RWPE1 (cell line): ENCODE measurements at regions not wholly inside any gene's neighbourhood (a gene's known extent, or its start where the extent isn't known, plus 50 kb on each side); places are given as distances from the start of the nearest gene placed in this dataset.
"Not testable (repeated sequence)": the region's sequence is repeated elsewhere in the genome, so short reads cannot be mapped to it uniquely, and the experiment has no call there.

Experiments used
- CTCF ChIA-PET: fragments of 350-600 bp; sonication (Branson Sonifier 250); formaldehyde crosslinking; extraction: SDS; loops from one replicate; lab custom pipeline; 2021; lab: Yijun Ruan, JAX
- POLR2A ChIA-PET: fragments of 400-600 bp; formaldehyde crosslinking; extraction: SDS; loops from one replicate; lab custom pipeline; 2020; ENCODE audit warnings: antibody characterized with exemption; ENCODE audit not compliant: low non-redundant PET; lab: Yijun Ruan, JAX
- DNase-seq: peaks from one replicate; pipeline ENCODE4 v3.0.0; 2012; ENCODE audit warnings: low spot score
- H3K27ac ChIP-seq: fragments of 450-650 bp; 2 replicates; pipeline ENCODE4 v1.5.1; 2017
- TF ChIP-seq, protein P1 (sequence below): fragments of 450-650 bp; conservative IDR thresholded peaks from 2 replicates; pipeline ENCODE4 v1.5.1; 2017; ENCODE audit warnings: low read depth, mild to moderate bottlenecking

DNA sequence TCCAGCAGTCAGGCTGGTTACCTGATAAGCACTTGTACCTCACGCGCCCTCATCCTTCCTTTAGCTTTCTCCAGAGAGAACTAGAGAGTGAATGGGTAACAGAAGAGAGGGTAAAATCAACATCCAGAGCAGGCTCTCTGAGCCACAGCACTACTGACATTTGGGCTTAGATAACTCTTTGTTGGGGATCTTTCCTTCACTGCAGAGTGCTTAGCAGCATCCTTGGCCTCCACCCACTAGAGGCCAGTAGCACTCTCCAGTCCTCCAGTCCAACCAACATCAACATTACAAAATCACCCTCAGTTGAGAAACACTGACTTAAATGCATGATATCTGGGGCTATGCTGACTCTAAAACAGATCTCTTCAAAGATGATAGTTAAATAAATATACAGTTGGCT, 220.7 kb downstream of the TACR3 start:
- no peak for DNase-seq
- CTCF ChIA-PET: interaction anchor here (0.8 kb wide), 1 partner anchor 8 kb away, joined by 5 read pairs; no protein-coding TSS in a partner anchor
- no peak overlapping the region for H3K27ac ChIP-seq

DNA sequence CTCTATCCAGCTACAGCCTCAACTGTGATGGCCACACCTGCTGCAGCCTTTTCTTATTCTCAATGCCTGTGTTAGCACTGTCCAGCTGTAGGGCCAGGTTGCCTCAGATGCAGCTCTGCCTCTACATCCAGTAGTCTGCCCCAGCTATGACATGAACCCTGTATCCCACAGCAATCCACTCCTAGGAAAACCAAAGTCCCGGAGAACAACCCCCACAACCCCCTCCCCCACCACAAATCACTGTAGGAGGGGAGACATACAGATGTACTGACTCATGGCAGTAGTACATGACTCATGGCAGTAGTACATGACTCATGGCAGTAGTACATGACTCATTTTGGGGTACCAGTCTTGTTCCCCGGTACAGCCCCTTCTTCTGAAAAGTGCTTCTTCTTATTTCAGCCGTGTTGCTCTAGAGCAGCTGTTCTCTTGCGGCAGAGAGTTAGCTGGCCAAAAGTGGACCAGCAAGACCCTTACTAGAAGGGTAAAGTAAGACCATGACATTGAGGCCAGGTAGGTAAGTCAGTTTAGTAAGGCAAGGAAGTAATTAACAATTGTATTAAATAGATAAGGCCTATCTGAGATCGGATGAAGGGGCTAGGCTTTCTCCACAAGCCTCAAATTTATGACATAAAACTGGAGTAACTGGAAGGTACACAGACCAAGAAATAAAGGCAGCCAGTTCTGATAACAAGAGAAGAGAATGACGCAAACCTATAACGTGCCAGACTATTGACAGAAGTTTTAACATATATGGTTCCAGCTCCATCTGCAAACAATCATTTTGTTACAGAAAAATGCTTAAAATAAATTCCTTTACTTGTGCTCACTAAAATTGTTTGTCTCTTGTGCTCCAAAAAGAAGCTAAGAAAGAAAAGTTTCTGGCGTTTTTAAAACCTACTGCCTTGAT, 221.4 kb downstream of the TACR3 start:
- ChIA-PET CTCF (interaction anchor here (0.8 kb wide), 1 partner anchor 8 kb away, joined by 5 read pairs; no protein-coding TSS in a partner anchor), POLR2A (no interaction called here)
- TF ChIP-seq, protein P1, sequence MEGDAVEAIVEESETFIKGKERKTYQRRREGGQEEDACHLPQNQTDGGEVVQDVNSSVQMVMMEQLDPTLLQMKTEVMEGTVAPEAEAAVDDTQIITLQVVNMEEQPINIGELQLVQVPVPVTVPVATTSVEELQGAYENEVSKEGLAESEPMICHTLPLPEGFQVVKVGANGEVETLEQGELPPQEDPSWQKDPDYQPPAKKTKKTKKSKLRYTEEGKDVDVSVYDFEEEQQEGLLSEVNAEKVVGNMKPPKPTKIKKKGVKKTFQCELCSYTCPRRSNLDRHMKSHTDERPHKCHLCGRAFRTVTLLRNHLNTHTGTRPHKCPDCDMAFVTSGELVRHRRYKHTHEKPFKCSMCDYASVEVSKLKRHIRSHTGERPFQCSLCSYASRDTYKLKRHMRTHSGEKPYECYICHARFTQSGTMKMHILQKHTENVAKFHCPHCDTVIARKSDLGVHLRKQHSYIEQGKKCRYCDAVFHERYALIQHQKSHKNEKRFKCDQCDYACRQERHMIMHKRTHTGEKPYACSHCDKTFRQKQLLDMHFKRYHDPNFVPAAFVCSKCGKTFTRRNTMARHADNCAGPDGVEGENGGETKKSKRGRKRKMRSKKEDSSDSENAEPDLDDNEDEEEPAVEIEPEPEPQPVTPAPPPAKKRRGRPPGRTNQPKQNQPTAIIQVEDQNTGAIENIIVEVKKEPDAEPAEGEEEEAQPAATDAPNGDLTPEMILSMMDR: no peak
- DNase-seq: peak; percentile 74
- no peak overlapping the region for H3K27ac ChIP-seq

More for the DNA sequence above, 220.7 kb downstream of the TACR3 start:
- TF ChIP-seq, protein P1: no peak
- POLR2A ChIA-PET: no interaction called here

DNA sequence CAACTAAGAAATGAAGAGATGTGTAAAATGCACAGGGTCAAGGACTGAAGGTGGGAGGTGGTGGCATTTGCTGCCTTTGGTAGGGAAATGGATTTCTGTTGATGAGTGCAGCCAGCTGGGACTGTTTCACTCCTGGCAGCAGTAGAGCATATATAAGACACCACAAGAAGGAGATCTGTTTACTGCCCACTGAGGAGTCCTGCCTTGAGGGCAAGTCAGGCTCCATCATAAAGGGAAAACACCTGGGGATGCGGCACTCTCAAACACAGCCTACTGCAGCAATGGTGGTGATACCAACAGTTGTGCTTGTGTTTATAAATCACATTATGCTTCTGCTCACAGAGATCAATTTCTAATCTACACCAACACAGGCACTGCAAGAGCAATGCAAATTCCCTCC, 222.1 kb downstream of the TACR3 start:
- TF ChIP-seq, protein P1: no peak
- no peak overlapping the region for H3K27ac ChIP-seq
- no peak for DNase-seq
- ChIA-PET POLR2A (no interaction called here), CTCF (no interaction called here)

DNA sequence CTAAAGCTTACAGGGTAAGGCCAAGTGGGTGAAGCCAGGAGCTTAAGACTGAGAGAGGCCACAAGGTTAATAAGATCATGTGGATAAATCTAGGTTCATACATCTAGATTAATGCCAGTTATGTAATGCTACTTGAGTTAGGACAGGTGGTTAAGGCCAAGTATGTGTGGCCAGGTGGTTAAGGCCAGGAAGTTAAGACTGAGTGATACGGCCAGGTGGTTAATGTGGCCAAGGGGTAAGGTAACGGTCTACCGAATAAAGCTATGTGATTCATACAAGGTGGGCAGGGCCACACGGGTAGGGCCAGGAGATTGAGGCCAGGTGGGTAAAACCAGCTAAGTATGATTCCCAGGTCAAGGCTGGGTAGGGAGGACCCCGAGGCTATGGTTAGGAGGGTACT, 223.0 kb downstream of the TACR3 start:
- no peak overlapping the region for H3K27ac ChIP-seq
- DNase-seq: no peak
- TF ChIP-seq, protein P1: no peak
- CTCF ChIA-PET: no interaction called here
- POLR2A ChIA-PET: no interaction called here

DNA sequence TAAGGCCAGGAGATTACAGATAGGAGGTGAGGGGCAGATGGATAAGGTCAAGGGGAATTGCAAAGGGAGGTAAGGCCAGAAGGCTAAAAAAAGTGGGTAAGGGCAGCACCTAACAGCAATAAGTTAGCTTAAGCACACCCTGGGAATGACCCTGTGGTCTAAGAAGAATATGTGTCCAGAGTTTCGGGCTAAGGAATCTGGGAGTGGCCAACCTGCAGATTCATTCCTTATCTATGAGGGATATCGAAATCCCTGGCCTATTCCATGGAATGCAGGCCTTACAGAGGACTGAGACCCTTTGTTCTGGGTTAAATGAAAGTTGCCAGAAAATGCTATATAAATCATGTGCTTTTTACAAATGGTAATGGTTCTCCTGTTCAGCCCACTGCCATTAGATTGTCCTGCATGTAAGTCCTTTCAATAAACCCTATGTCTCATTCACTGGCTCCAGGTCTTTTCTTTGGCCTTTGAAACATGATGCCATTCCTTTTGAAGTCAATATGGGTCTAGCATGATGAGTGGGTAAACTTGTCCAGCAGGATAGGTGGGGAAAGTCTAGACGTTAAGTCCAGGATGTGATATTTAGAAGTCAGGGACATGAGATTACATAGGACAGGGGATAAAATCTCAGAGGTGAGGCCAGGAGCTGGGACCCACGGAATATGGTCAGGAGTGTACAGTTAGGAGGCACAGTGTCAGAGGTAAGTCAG, 226.2 kb downstream of the TACR3 start:
- no peak for DNase-seq
- POLR2A ChIA-PET: no interaction called here
- CTCF ChIA-PET: interaction anchor here (0.6 kb wide), 1 partner anchor 559 kb away, joined by 3 read pairs; no protein-coding TSS in a partner anchor
- no peak overlapping the region for H3K27ac ChIP-seq
- TF ChIP-seq, protein P1: no peak

DNA sequence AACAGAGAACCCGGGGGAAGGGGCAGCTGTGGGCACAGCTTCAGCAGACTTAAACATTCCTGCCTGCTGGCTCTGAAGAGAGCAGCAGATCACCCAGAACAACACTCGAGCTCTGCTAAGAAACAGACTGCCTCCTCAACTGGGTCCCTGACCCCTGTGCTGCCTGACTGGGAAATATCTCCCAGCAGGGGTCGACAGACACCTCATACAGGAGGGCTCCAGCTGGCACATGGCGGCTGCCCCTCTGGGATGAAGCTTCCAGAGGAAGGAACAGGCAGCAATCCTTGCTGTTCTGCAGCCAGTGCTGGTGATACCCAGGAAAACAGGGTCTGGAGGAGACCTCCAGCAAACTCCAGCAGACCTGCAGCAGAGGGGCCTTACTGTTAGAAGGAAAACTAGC, 234.5 kb downstream of the TACR3 start:
- POLR2A ChIA-PET, CTCF ChIA-PET, DNase-seq, H3K27ac ChIP-seq: not testable (repeated sequence)
